GM21529 (cell line): ENCODE measurements at regions not wholly inside any gene's neighbourhood (a gene's known extent, or its start where the extent isn't known, plus 50 kb on each side); places are given as distances from the start of the nearest gene placed in this dataset.
"Not testable (repeated sequence)": the region's sequence is repeated elsewhere in the genome, so short reads cannot be mapped to it uniquely, and the experiment has no call there.

Experiments used
- ATAC-seq: cut with Tn5 transposase; IDR thresholded peaks from one replicate; pipeline ENCODE4 v1.9.1; 2021; ENCODE audit not compliant: unreplicated experiment

DNA sequence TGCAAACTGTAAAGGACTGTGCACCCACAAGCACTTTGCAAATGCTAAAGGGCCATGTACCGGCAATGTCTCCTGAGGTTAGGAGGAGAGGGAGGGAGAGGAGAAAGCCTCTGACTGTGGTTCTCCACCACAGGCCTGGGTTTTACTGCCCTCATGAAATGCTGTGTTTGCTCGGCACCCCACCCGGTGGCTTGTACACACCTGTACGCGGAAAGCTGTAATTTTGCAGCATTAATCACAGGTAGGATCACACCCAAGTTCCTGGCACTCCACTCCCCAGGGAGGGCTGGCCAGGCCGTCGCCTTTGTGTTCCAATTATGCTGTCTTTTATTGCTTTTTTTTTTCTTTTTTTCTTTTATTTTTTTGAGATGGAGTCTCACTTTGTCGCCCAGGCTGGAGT is 78.5 kb upstream of the MYL10 start:
- no peak for ATAC-seq

DNA sequence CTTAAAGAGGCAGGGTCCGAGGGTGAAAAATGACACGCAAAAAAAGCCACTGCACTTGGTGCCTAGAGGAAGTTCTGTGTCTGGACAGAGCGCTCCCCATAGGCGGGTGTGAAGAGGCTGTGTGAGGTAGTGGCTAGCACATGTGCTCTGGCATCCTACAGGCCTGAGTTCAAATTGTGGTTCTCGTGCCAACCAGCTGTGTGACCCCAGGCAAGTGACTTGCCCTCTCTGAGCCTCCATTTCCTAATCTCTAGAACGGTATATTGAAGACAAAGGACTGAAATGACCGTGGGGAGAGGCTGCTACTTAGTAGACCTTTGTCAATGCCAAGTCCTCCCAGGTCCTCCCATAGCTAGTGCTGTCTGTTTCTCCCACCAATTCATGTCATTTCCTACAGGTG is 79.1 kb upstream of the MYL10 start:
- no peak for ATAC-seq

DNA sequence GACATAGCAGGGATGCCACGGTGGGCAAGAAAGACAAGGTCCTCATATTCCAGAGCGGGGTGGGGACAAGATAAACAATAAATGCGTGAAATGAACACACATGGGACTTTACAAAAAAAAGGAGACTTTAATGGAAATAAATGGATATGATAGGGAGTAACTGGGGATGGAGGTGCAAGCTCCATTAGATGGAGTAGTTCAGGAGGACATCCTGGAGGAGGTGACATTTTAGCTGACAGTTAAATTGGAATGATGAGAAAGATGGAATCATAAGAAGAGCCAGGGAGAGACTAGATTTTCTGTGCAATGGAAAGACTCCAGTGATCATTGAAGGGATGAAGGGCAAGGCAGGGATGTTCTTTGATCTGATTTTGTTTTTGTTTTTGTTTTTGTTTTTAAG is 83.6 kb upstream of the MYL10 start:
- no peak for ATAC-seq

- no peak for ATAC-seq
Measured at GRCh38 chr7:101714097-101714496, 85.0 kb upstream of the MYL10 start.

DNA sequence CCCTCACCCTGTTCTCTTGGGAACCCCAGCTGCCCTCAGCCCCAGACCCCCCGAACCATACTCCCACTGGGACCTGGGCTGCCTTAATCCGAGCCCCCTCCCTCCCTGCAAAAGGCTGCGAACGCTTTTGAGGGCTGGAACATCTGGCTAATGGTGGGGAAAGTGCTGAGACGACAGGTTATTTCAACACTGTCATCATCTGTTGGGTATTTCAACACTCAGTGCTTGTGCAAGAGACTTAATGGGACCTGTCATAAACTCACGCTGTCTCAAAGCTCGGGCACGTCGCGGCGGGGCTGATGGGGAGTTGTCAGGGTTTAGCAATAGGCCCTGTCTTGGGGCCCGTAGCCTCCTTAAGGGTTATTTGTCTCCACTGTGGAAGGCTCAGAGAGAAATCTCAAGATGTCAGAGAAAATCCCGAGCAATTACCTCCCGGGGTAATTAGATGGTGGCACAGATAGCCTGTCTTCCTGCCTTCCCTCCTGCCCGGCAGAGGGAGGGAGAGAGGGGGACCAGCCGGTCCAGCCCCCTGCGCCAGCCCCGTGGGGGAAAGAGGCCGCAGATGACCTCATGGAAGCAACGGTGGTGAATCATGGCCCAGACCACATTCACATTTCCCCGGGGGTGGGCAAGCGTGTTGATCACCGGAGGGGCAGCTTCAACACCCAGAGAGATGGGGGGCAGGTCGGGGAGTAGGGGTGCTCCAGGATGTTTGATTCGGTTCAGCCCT is 88.7 kb upstream of the MYL10 start:
- no peak for ATAC-seq

DNA sequence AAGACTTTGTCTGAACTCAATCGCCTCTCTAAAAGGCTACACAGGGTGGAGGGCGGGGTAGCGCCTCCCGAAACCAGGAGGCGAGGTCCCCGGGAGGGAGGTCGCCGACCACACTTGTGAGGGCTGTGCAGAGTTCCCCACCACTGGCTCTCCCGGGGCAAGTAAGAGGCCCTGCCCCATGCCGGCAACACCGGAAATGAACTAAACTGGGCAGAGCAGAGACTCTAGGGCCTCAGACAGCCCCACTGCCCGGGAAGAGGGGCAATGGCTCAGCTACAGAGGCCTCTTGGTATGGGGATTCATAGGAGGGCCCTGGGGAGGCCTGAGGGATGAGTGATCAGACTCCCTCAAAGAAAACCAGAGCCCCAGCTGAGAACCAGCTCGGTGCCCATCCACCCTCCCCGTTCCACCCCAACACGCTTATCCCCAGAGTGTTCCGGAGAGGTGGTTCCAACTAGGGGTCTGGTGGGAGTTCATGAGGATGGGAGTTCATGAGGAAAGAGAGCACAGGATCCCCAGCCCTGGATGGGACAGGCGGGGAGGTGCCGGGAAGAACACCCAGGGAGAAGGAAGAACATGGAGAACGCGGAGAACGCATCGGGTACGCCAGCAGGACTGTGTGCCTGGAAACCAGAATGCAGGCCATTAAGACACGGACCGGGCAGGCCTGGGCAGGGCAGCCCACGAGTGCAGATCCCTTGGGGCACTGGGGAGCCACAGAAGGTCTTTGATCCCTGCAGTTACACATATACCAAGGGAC is 89.4 kb upstream of the MYL10 start:
- no peak for ATAC-seq

- ATAC-seq = no peak
Measured at GRCh38 chr7:101719123-101719470, 90.0 kb upstream of the MYL10 start.

DNA sequence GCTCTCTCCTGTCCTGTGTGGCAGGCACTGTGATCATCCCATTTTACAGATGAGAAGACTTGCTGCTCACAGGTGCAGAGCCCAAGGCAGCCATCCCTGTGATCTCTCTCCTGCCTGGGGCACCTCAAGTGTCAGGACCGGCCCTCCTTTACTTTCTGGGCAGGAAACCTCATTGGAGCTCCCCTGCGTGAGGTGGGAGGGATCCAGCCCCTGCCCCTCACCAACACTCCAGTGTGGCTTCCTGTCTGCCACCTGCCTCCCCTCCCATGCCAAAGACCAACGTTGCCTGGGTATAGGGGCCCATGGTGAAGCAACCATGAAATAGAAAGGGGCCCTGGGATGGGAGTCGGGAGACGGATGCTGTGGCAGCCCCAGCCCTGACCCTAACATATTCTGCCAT is 91.2 kb upstream of the MYL10 start:
- no peak for ATAC-seq

DNA sequence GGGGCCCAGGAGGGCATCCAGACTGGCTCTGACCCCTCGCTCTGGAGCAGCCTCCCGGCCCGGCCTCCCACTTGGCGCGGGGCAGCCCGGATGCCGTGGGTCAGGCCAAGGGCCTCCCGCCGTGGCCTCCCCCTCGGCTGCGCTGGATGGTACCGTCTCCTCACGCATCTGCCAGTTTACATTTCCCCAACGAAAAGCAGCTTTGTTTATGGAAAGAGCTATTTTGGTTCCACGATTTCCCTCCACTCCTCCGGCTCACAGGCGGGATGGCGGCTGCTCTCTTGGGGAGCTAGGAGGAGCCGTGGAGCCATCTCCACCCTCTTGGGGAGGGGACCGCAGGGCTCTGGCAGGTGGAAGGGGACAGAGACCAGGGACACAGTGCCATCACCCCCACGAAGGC is 93.2 kb upstream of the MYL10 start:
- ATAC-seq = no peak

DNA sequence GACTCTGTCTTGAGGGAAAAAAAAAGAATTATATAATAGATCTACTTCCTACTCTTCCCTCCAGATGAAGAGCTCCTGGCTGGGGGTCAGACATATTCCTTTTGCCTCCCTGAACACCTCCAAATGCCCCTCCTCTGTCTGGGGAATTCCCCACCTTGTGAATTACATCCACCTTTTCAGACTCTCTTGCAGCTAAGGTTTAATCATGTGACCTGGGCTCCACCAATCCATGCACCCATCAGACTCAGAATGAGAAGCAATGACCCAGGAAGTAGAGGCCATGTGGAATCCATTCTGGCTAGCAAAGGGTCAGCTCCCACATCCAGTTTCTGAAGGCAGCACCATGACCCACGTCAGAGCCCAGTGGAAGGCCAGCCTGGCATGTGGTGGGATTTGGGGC is 93.6 kb upstream of the CUX1 start:
- ATAC-seq = no peak

GRCh38 chr7:101724957-101725356 is 92.5 kb upstream of the CUX1 start:
- ATAC-seq = no peak

DNA sequence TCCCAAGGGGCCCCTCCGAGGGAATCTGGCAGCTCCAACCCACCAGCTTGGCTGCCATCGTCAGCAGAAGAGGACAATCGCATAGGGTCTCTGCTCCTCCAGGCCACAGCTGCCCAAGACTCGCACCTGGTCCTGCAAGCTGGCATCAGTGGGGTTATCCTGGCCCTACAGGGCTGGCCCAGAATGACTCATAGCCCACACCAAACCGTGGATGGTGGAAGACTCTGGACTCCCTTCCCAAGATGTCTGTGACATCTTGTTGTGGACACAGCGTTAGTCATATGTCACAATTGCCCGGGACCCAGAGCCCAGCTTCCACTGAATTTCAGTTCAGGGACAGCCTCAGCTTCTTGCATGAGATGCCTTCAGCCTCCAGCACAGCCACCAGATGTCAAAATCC is 91.5 kb upstream of the CUX1 start:
- ATAC-seq = no peak

DNA sequence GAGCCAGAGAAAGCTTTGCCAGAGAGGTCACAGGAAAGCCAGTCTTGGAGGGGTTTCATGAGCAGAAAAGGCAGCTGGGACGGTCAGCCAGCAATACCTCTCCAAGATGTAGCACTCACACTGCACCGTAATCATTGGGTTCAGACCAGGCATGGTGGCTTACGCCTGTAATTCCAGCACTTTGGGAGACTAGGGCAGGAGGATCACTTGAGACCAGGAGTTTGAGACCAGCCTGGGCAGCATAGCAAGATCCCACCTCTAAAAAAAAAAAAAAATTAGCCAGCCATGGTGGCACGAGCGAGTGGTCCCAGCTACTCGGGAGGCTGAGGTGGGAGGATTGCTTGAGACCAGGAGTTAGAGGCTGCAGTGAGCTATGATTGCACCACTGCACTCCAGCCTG is 90.2 kb upstream of the CUX1 start:
- no peak for ATAC-seq

GRCh38 chr7:101728128-101728527 is 89.3 kb upstream of the CUX1 start:
- no peak for ATAC-seq

GRCh38 chr7:101728873-101729240 is 88.6 kb upstream of the CUX1 start:
- ATAC-seq = not testable (repeated sequence)

DNA sequence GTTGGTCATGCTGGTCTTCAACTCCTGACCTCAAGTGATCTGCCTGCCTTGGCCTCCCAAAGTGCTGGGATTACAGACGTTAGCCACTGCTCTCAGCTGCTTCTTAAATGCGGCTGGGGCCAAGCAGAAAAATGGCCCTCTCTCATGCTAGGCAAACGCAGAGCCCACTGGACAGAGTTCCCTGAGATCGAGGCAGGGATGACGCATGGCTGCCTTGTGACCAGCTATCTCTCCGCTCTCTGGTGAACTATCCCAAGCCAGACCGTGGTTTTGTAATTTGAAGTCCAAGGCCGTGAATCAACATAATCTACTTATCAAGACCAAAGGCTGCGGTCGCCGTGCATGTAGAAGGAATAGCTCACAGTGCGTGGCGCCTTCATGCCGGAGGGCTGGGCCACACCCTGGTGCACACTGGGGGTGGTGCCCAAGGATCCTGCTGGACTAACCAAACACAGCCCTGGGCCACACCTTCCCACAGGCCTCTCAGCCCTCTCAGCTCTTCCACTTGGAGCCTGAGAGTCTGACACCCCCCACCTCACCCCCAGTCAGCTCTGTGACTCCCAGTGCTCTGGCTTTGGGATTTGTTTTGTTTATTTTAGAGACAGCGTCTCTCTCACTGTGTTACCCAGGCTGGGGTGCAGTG is 88.1 kb upstream of the CUX1 start:
- ATAC-seq = no peak

DNA sequence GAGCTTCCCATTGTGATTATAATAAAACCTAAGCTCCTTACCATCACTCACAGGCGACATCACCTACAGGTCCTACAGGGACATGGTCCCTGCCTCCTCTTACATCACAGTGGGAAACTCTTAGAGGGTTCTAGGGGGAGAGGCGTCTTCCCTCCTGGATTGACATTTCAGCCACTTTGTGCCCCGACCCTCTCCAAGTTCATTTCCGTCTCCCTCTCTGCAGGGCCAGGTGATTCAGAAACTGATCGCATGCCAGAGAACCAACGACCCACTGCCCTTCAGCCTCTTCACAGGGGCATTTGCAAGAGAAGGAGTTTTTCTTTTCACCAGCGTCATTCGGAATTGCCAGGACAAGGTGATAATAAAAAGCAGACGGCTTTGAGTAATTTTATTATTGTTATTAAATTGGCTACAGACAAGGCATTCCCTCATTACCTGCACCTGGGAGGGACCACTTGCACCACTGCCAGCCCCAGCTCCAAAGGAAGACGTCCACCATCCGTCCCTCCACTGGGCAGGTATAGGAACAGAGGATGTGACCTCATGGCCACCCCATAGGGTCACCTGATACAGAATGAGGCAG is 85.8 kb upstream of the CUX1 start:
- no peak for ATAC-seq

GRCh38 chr7:101733713-101734475 is 83.5 kb upstream of the CUX1 start:
- ATAC-seq = no peak

GRCh38 chr7:101736084-101736483 is 81.3 kb upstream of the CUX1 start:
- ATAC-seq = no peak

- ATAC-seq = no peak
Measured at GRCh38 chr7:101739775-101740398, 77.5 kb upstream of the CUX1 start.
